ENCODE measurements at regions not wholly inside any gene's neighbourhood (a gene's known extent, or its start where the extent isn't known, plus 50 kb on each side); places are given as distances from the start of the nearest gene placed in this dataset.

DNA sequence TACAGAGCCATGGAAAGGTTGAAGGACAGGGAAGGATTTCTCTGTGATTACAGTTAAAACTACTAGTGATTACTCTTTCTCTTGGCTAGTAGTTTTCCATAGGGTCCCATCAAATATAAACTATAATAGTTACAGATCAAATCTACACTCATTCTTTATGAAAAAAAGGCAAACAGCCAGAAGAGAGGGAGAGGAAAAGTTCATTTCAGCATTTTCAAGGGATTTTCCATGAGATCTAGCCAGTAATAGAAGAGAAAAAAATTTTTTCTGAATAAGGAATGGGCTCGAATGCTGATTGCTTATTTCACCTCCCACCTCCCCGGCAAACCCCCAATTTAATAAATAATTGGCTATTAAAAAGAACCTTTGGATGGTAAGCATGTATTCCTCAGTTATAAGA is 74.8 kb upstream of the BLID start:
- Histone ChIP-seq H3K4me2 (ENCODE audit: low read length) (0 out of 2 replicates have a peak overlapping the region, but pooled peaks have one; percentile 55), H4K20me1 (ENCODE audit: insufficient read depth) (no peaks in the 10 kb centered on the region), H3K4me1 (ENCODE audit: control insufficient read depth in 1 of 2, insufficient read depth in 2 of 2, low read length in 2 of 2) (peaks cover 89 to 100% of the 10 kb centered on the region in 2 experiments), H3K27ac (ENCODE audit: low read depth, low read length) (peak overlapping the region; percentile 97), H2AFZ (ENCODE audit: low read depth, low read length, poor library complexity, severe bottlenecking) (no peak overlapping the region), H3K27me3 (ENCODE audit: insufficient read depth, low read length) (no peaks in the 10 kb centered on the region), H3K4me3 (replicated peaks in 1 of 2; ENCODE audit: low read depth in 1 of 2, low read length in 2 of 2) (no peak overlapping the region), H3K9ac (ENCODE audit: low read length) (peak overlapping the region; percentile 63), H3K9me2 (ENCODE audit: insufficient read depth) (no peaks in the 10 kb centered on the region), H3K9me3 (ENCODE audit: control insufficient read depth in 1 of 2, insufficient read depth in 1 of 2, low read depth in 1 of 2, low read length in 2 of 2) (no peaks in the 10 kb centered on the region), H3K36me3 (ENCODE audit: control insufficient read depth in 1 of 2, insufficient read depth in 2 of 2, low read length in 2 of 2) (peaks cover 0 to 16% of the 10 kb centered on the region in 2 experiments; a peak in 2 of 4 replicates), H3K79me2 (ENCODE audit: insufficient read depth, low read length) (peaks cover 98% of the 10 kb centered on the region)
- ChIA-PET CTCF (interaction anchor here (1.5 to 1.6 kb wide), 2 partner anchors 12 to 315 kb away, joined by 4 to 5 read pairs; no protein-coding TSS in a partner anchor), POLR2A (interaction anchor here (1.4 to 3.3 kb wide), 4 partner anchors 10 to 34 kb away, joined by 4 to 22 read pairs (median 6); no protein-coding TSS in a partner anchor), RAD21 (ENCODE audit: low non-redundant PET in 1 of 2, low total read pairs in 2 of 2, uncharacterized antibody in 2 of 2, unreplicated experiment in 2 of 2) (no interaction called here)
- intact Hi-C loops (cut with micrococcal nuclease) = no loop called here
- no peak for TF ChIP-seq EZH2 (IDR thresholded peaks at IDR 0.05)
- TF ChIP-seq FOSL1 (IDR thresholded peaks at IDR 0.05; ENCODE audit: low read depth) = no peak
- no peak for TF ChIP-seq SRF (IDR thresholded peaks at IDR 0.05; ENCODE audit: low read depth)
- no peak for TF ChIP-seq REST (IDR thresholded peaks at IDR 0.05; ENCODE audit: low read depth)
- no peak for TF ChIP-seq TCF7L2 (IDR thresholded peaks at IDR 0.05; ENCODE audit: borderline replicate concordance, extremely low read depth, insufficient read depth, insufficient read length)
- no peak for TF ChIP-seq ELF1 (IDR thresholded peaks at IDR 0.05; ENCODE audit: borderline replicate concordance, low read depth)
- TF ChIP-seq CEBPB (IDR thresholded peaks at IDR 0.05; ENCODE audit: low read depth) = no peak
- TF ChIP-seq SIN3A (IDR thresholded peaks at IDR 0.05; ENCODE audit: low read depth) = no peak
- ATAC-seq = no peak
- no peak for DNase-seq (ENCODE audit: low read depth, low spot score)
- BruUV-seq (replicated peaks) = no TSS peak

Data from HCT116 (cell line).